Activated CD8-positive, alpha-beta T cell treated with anti-CD3 and anti-CD28 coated beads for 36 hours (primary cell): ENCODE measurements at regions not wholly inside any gene's neighbourhood (a gene's known extent, or its start where the extent isn't known, plus 50 kb on each side); places are given as distances from the start of the nearest gene placed in this dataset.

Experiments used
- ATAC-seq: fragments of 200-7000 bp; cut with Tn5 transposase; one replicate; pipeline ENCODE4 v1.10.0; 2021; ENCODE audit warnings: mild to moderate bottlenecking, moderate library complexity
- CTCF ChIA-PET: fragments of 350-600 bp; sonication (Branson Sonifier 250); formaldehyde crosslinking; loops from one replicate; lab custom pipeline; 2021; ENCODE audit warnings: antibody characterized with exemption; lab: Charles Lee
- POLR2A ChIA-PET: fragments of 350-600 bp; sonication (Branson Sonifier 250); formaldehyde crosslinking; loops from one replicate; lab custom pipeline; 2021; ENCODE audit warnings: antibody characterized with exemption; lab: Charles Lee
- DNase-seq: peaks from one replicate; pipeline ENCODE4 v3.0.0-alpha.2; 2020
- H3K27ac Mint-ChIP-seq: one replicate; pipeline ENCODE4 v1.8.0; 2021; ENCODE audit warnings: mild to moderate bottlenecking, mixed read lengths
- H3K27me3 Mint-ChIP-seq: one replicate; pipeline ENCODE4 v1.8.0; 2021; ENCODE audit warnings: mixed read lengths
- H3K36me3 Mint-ChIP-seq: one replicate; pipeline ENCODE4 v1.8.0; 2021; ENCODE audit warnings: low read depth, mixed read lengths
- H3K4me1 Mint-ChIP-seq: one replicate; pipeline ENCODE4 v1.8.0; 2021; ENCODE audit warnings: low read depth, mixed read lengths
- H3K4me3 Mint-ChIP-seq: one replicate; pipeline ENCODE4 v1.8.0; 2021; ENCODE audit warnings: mild to moderate bottlenecking, moderate library complexity, mixed read lengths
- H3K9me3 Mint-ChIP-seq: one replicate; pipeline ENCODE4 v1.8.0; 2021; ENCODE audit warnings: mixed read lengths
- intact Hi-C: fragments of 100-400 bp; cut with micrococcal nuclease; formaldehyde crosslinking; loops from one replicate; pipeline ENCODE4 v1.10.0; 2022
- TF ChIP-seq, protein P1 (sequence below): fragments of 200-600 bp; IDR thresholded peaks from one replicate; pipeline ENCODE4 v1.8.0; 2022; ENCODE audit warnings: antibody characterized with exemption, mild to moderate bottlenecking

DNA sequence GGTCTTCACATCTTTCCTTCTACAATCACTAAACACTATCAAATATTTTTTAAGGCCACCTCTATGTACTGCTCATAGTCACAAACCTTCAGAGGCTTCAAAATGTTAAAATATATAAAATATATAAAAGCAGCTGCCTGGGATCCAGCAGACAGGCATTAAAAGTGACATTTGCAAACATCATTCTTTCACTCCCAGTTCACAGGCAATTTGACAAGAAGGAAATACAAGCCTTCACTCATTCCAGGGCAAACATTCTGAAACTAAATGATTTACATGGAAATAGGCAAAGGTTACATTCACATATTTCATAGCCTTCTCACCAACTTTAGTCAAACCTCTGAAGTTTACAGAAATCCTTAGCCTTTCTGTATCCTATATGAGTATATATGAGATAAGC, 266.3 kb downstream of the TBL1XR1 start:
- Mint-ChIP-seq H3K9me3 (no peaks in the 10 kb centered on the region), H3K27ac (no peak overlapping the region), H3K27me3 (peaks cover 6% of the 10 kb centered on the region), H3K4me3 (no peak overlapping the region), H3K4me1 (no peaks in the 10 kb centered on the region), H3K36me3 (no peaks in the 10 kb centered on the region)
- ATAC-seq (no peak), DNase-seq (no peak)
- TF ChIP-seq, protein P1, sequence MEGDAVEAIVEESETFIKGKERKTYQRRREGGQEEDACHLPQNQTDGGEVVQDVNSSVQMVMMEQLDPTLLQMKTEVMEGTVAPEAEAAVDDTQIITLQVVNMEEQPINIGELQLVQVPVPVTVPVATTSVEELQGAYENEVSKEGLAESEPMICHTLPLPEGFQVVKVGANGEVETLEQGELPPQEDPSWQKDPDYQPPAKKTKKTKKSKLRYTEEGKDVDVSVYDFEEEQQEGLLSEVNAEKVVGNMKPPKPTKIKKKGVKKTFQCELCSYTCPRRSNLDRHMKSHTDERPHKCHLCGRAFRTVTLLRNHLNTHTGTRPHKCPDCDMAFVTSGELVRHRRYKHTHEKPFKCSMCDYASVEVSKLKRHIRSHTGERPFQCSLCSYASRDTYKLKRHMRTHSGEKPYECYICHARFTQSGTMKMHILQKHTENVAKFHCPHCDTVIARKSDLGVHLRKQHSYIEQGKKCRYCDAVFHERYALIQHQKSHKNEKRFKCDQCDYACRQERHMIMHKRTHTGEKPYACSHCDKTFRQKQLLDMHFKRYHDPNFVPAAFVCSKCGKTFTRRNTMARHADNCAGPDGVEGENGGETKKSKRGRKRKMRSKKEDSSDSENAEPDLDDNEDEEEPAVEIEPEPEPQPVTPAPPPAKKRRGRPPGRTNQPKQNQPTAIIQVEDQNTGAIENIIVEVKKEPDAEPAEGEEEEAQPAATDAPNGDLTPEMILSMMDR, result no peak
- POLR2A ChIA-PET, result no interaction called here
- intact Hi-C loops, result loop anchor here (10.0 kb wide), 1 partner anchor 416 kb away; no protein-coding TSS in a partner anchor
- CTCF ChIA-PET, result interaction anchor here (1.4 kb wide), 1 partner anchor 8 kb away, joined by 5 read pairs; no protein-coding TSS in a partner anchor

DNA sequence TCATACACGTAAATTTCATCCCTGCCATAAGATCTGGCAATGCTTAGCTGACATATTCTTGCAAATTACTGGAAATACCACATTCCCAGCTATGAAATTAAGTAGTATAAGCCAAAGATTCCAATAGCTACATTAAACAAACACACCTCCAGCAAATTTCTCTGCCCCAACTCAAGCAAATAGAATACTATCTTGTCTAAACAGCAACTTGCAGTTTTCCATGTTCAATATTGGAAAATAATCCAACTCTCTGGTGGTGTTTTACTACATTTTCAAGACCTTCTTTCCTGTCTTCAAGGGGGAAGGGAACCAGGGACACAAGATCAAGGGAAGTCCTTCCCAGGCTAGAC, 268.7 kb downstream of the TBL1XR1 start:
- Mint-ChIP-seq H3K4me1 (no peaks in the 10 kb centered on the region), H3K36me3 (no peaks in the 10 kb centered on the region), H3K27ac (no peak overlapping the region), H3K9me3 (no peaks in the 10 kb centered on the region), H3K27me3 (peaks cover 4% of the 10 kb centered on the region), H3K4me3 (no peak overlapping the region)
- TF ChIP-seq, protein P1, result no peak
- CTCF ChIA-PET, result interaction anchor here (1.2 to 2.0 kb wide), 2 partner anchors 10 to 56 kb away, joined by 6 to 11 read pairs; no protein-coding TSS in a partner anchor
- POLR2A ChIA-PET, result no interaction called here
- DNase-seq (no peak), ATAC-seq (no peak)
- intact Hi-C loops, result no loop called here

DNA sequence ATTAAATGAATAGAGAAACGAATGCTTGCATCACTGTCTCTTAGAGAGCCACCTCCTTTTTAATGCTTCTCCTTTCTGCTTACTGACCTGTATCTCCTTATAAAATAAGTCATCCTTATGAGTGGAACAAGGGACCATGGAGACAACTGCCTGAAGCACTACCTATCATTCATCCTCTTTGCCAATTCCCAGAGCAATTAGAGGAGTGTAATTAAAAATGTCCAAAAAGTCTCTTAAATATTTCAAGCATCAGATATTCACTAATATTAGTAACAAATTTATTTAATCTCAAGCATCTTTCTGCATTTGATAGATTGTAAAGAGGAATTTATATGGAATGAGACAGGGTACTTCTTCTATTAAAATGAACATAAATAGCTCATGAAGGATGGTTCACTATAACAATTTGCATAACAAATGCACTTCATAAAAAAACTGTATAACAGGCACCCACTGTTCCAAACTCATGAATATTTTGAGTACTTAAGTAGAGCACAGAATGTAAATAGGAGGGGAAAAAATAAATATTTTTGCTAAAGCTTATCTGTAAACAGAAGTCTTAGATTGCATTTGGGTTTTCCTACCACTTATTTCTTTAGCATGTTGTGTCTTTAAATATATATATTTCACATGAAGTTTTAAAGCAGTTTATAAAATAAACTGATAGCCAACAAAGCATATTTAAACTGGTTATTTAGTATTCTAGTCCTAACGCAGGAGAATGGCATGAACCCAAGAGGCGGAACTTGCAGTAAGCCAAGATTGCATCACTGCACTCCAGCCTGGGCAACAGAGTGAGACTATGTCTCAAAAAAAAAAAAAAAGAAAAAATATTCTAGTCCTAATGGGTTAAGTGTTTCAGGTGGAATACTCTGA, 269.3 kb downstream of the TBL1XR1 start:
- CTCF ChIA-PET, result interaction anchor here (1.2 to 2.0 kb wide), 2 partner anchors 11 to 55 kb away, joined by 6 to 11 read pairs; no protein-coding TSS in a partner anchor
- Mint-ChIP-seq H3K9me3 (no peaks in the 10 kb centered on the region), H3K4me1 (no peaks in the 10 kb centered on the region), H3K27ac (no peak overlapping the region), H3K27me3 (peaks cover 4% of the 10 kb centered on the region), H3K36me3 (no peaks in the 10 kb centered on the region), H3K4me3 (no peak overlapping the region)
- ATAC-seq (no peak), DNase-seq (no peak)
- intact Hi-C loops, result no loop called here
- POLR2A ChIA-PET, result no interaction called here
- TF ChIP-seq, protein P1, result no peak

DNA sequence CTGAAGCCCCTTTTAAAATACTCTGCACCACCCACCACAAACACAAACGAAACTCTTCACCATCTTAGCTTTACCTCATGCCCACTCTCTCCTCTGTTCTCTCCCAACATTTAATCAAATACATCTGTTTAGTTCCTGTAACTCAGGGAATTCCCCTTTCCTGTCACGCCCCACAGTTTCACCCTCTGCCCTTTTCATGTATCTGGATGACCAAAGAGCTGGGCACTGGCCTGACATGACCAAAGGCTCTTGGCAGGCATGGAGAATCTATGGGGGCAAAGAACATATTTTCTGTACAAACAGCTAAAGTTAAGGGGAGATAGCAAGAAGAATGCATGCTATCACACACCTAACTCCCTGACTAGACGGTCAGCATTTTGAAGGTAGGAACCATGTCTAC, 270.0 kb downstream of the TBL1XR1 start:
- peaks cover 7% of the 10 kb centered on the region for H3K27me3 Mint-ChIP-seq
- TF ChIP-seq, protein P1, result no peak
- H3K36me3 Mint-ChIP-seq, result no peaks in the 10 kb centered on the region
- no peak for ATAC-seq
- intact Hi-C loops, result no loop called here
- POLR2A ChIA-PET, result interaction anchor here (0.5 kb wide), 1 partner anchor 84 kb away, joined by 3 read pairs; no protein-coding TSS in a partner anchor
- H3K9me3 Mint-ChIP-seq, result no peaks in the 10 kb centered on the region
- DNase-seq, result no peak
- CTCF ChIA-PET, result no interaction called here
- no peaks in the 10 kb centered on the region for H3K4me1 Mint-ChIP-seq
- no peak overlapping the region for H3K4me3 Mint-ChIP-seq
- no peak overlapping the region for H3K27ac Mint-ChIP-seq

DNA sequence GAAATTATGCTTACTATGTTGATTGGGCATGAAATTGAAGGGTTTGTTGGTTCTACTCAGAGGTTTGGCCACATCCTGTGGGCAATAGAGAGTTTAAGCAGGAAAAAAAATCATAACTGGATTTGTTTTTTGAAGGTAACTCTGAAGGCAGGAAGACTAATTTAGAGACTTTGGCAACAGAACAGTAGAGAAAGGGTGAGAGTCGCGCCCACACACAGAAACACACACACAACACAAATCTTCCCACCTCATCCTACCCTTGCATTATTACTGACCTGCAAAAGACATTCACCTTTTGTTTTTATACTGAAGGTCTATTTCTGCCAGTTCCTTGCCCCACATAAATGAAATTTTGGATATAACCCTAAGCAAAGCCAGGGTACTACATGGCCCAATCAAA, 270.6 kb downstream of the TBL1XR1 start:
- no peak for DNase-seq
- ChIA-PET CTCF (interaction anchor here (1.0 kb wide), 1 partner anchor 12 kb away, joined by 3 read pairs; no protein-coding TSS in a partner anchor), POLR2A (interaction anchor here (0.5 kb wide), 1 partner anchor 84 kb away, joined by 3 read pairs; no protein-coding TSS in a partner anchor)
- Mint-ChIP-seq H3K9me3 (no peaks in the 10 kb centered on the region), H3K27me3 (peaks cover 7% of the 10 kb centered on the region), H3K4me3 (no peak overlapping the region), H3K36me3 (no peaks in the 10 kb centered on the region), H3K4me1 (no peaks in the 10 kb centered on the region), H3K27ac (no peak overlapping the region)
- no peak for ATAC-seq
- intact Hi-C loops, result no loop called here
- TF ChIP-seq, protein P1, result no peak
